Muscle of leg (tissue), 3 donors: ENCODE measurements at regions not wholly inside any gene's neighbourhood (a gene's known extent, or its start where the extent isn't known, plus 50 kb on each side); places are given as distances from the start of the nearest gene placed in this dataset.

Experiments used
- DNase-seq: peaks from one replicate; pipeline ENCODE4 v3.0.0; 2013
- H3K27ac ChIP-seq: one replicate; pipeline ENCODE4 v1.5.1; 2013; ENCODE audit warnings: mild to moderate bottlenecking, low read length, control low read depth
- H3K27me3 ChIP-seq: one replicate; pipeline ENCODE4 v1.6.1; 2013; ENCODE audit warnings: low read length; ENCODE audit not compliant: control insufficient read depth, insufficient read depth
- H3K36me3 ChIP-seq: one replicate; pipeline ENCODE4 v1.6.1; 2013; ENCODE audit warnings: low read length; ENCODE audit not compliant: control insufficient read depth, insufficient read depth
- H3K4me1 ChIP-seq: one replicate; pipeline ENCODE4 v1.6.1; 2013; ENCODE audit warnings: low read length; ENCODE audit not compliant: control insufficient read depth, insufficient read depth
- H3K4me3 ChIP-seq: one replicate; pipeline ENCODE4 v1.5.1; 2013; ENCODE audit warnings: low read length, control low read depth
- H3K9me3 ChIP-seq: replicated peaks from 2 replicates; pipeline ENCODE4 v1.6.1; 2013; ENCODE audit warnings: low read depth, low read length; ENCODE audit not compliant: control insufficient read depth
- WGBS: methylation state at CpG from one replicate; pipeline ENCODE4 v1.1.5; 2013; ENCODE audit warnings: missing lambda C conversion rate; ENCODE audit not compliant: insufficient coverage; 5-methylcytosine and 5-hydroxymethylcytosine counted together

DNA sequence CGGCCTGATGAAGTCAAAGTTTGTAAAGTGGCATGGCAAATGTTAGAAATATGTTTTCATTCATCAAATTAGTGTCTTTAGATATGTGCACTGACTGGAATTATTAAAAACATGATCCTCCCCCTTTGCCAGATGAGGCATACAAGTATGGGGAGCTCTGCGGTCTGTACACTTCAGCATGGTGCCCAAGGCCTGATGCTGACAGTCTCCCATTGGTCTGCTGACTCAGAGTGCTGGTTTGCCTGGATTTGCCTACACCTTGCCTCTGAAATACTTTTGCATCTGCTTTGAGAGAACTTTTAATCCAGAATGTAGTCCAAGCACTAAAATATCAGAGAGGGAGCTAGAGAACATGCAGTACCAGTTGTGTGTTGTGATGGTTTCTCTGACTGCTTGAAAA lies 354.3 kb upstream of the ACTBL2 start:
- Histone ChIP-seq H3K9me3 (peaks cover 3% of the 10 kb centered on the region), H3K4me1 (peaks cover 15% of the 10 kb centered on the region), H3K4me3 (no peak overlapping the region), H3K36me3 (no peaks in the 10 kb centered on the region), H3K27me3 (no peaks in the 10 kb centered on the region), H3K27ac (no peak overlapping the region)
- no peak for DNase-seq
- 93% methylated on average over 1 of the region's 2 CpGs for WGBS

- no peaks in the 10 kb centered on the region for H3K36me3 ChIP-seq
- H3K4me3 ChIP-seq = no peak overlapping the region
- no peak overlapping the region for H3K27ac ChIP-seq
- H3K4me1 ChIP-seq = peaks cover 10% of the 10 kb centered on the region
- peaks cover 3% of the 10 kb centered on the region for H3K9me3 ChIP-seq
- no peak for DNase-seq
- no peaks in the 10 kb centered on the region for H3K27me3 ChIP-seq
- WGBS = no CpG with 5 or more reads among the region's 2 CpGs
These were observed 353.7 kb upstream of the ACTBL2 start for GRCh38 chr5:57836331-57836730.

GRCh38 chr5:57834829-57835608 lies 352.4 kb upstream of the ACTBL2 start:
- Histone ChIP-seq H3K4me1 (peaks cover 8% of the 10 kb centered on the region), H3K36me3 (no peaks in the 10 kb centered on the region), H3K27ac (peak overlapping the region; percentile 56), H3K27me3 (no peaks in the 10 kb centered on the region), H3K4me3 (no peak overlapping the region), H3K9me3 (peaks cover 3% of the 10 kb centered on the region)
- 37% methylated on average over 4 of the region's 6 CpGs for WGBS
- peak; percentile 58 for DNase-seq

DNA sequence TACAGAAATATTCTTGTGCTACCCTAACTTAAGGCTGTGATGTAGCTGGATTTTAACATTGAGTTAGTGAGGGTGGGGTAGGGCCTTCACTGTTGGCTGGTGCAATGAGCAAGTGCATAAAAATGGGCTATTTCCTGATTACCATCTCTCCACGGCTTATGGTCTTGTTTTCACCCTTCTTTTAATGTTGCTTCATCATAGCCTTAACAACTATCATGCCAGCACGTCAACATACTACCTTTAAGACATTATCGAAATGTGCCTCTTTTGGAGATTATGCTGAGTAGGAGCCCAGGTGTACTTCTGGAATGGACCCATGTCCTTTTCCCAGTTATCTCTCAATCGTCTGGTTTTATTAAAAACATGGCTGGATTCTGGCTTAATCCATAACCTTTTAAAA lies 350.9 kb upstream of the ACTBL2 start:
- no peak overlapping the region for H3K4me3 ChIP-seq
- DNase-seq = no peak
- peaks cover 8% of the 10 kb centered on the region for H3K4me1 ChIP-seq
- peaks cover 3% of the 10 kb centered on the region for H3K9me3 ChIP-seq
- no peak overlapping the region for H3K27ac ChIP-seq
- H3K36me3 ChIP-seq = no peaks in the 10 kb centered on the region
- WGBS = no CpG with 5 or more reads among the region's 4 CpGs
- H3K27me3 ChIP-seq = no peaks in the 10 kb centered on the region

GRCh38 chr5:57832875-57833274 lies 350.3 kb upstream of the ACTBL2 start:
- no peak overlapping the region for H3K4me3 ChIP-seq
- no peak for DNase-seq
- H3K36me3 ChIP-seq = no peaks in the 10 kb centered on the region
- H3K4me1 ChIP-seq = peaks cover 5% of the 10 kb centered on the region
- WGBS = 54% methylated on average over 2 of the region's 2 CpGs
- no peak overlapping the region for H3K27ac ChIP-seq
- peaks cover 3% of the 10 kb centered on the region for H3K9me3 ChIP-seq
- H3K27me3 ChIP-seq = no peaks in the 10 kb centered on the region

- DNase-seq = no peak
- Histone ChIP-seq H3K36me3 (no peaks in the 10 kb centered on the region), H3K9me3 (peaks cover 3% of the 10 kb centered on the region), H3K27ac (no peak overlapping the region), H3K4me1 (peaks cover 5% of the 10 kb centered on the region), H3K27me3 (no peaks in the 10 kb centered on the region), H3K4me3 (no peak overlapping the region)
- 80% methylated on average over 1 of the region's 2 CpGs for WGBS
These were observed 349.3 kb upstream of the ACTBL2 start for GRCh38 chr5:57831932-57832331.

- no peak overlapping the region for H3K4me3 ChIP-seq
- DNase-seq = no peak
- no peaks in the 10 kb centered on the region for H3K27me3 ChIP-seq
- no peaks in the 10 kb centered on the region for H3K36me3 ChIP-seq
- H3K4me1 ChIP-seq = peaks cover 5% of the 10 kb centered on the region
- H3K27ac ChIP-seq = no peak overlapping the region
- no peaks in the 10 kb centered on the region for H3K9me3 ChIP-seq
These were observed 348.5 kb upstream of the ACTBL2 start for GRCh38 chr5:57831090-57831489.

GRCh38 chr5:57828221-57828620 lies 345.6 kb upstream of the ACTBL2 start:
- no peaks in the 10 kb centered on the region for H3K36me3 ChIP-seq
- no peaks in the 10 kb centered on the region for H3K4me1 ChIP-seq
- DNase-seq = no peak
- H3K27ac ChIP-seq = no peak overlapping the region
- H3K4me3 ChIP-seq = no peak overlapping the region
- no peaks in the 10 kb centered on the region for H3K27me3 ChIP-seq
- no CpG with 5 or more reads among the region's 1 CpG for WGBS
- H3K9me3 ChIP-seq = no peaks in the 10 kb centered on the region

GRCh38 chr5:57825031-57825686 lies 342.5 kb upstream of the ACTBL2 start:
- H3K36me3 ChIP-seq = no peaks in the 10 kb centered on the region
- H3K4me1 ChIP-seq = no peaks in the 10 kb centered on the region
- no peak overlapping the region for H3K27ac ChIP-seq
- no peak overlapping the region for H3K4me3 ChIP-seq
- WGBS = no CpG with 5 or more reads among the region's 3 CpGs
- no peaks in the 10 kb centered on the region for H3K27me3 ChIP-seq
- DNase-seq = no peak
- H3K9me3 ChIP-seq = peaks cover 2% of the 10 kb centered on the region

GRCh38 chr5:57824623-57825022 lies 342.0 kb upstream of the ACTBL2 start:
- H3K27me3 ChIP-seq = no peaks in the 10 kb centered on the region
- peaks cover 2% of the 10 kb centered on the region for H3K9me3 ChIP-seq
- H3K27ac ChIP-seq = no peak overlapping the region
- DNase-seq = no peak
- H3K4me1 ChIP-seq = no peaks in the 10 kb centered on the region
- WGBS = no CpG with 5 or more reads among the region's 2 CpGs
- H3K4me3 ChIP-seq = no peak overlapping the region
- no peaks in the 10 kb centered on the region for H3K36me3 ChIP-seq
